ENCODE measurements at regions not wholly inside any gene's neighbourhood (a gene's known extent, or its start where the extent isn't known, plus 50 kb on each side); places are given as distances from the start of the nearest gene placed in this dataset.

- no peak for DNase-seq
These were observed 336.0 kb upstream of the IGFBP3 start for GRCh38 chr7:46256870-46257661.

GRCh38 chr7:46253520-46253919, 332.4 kb upstream of the IGFBP3 start:
- no peak for DNase-seq

- no peak for DNase-seq
These were observed 326.6 kb upstream of the IGFBP3 start for GRCh38 chr7:46247664-46248063.

GRCh38 chr7:46245586-46246111, 324.6 kb upstream of the IGFBP3 start:
- no peak for DNase-seq

DNA sequence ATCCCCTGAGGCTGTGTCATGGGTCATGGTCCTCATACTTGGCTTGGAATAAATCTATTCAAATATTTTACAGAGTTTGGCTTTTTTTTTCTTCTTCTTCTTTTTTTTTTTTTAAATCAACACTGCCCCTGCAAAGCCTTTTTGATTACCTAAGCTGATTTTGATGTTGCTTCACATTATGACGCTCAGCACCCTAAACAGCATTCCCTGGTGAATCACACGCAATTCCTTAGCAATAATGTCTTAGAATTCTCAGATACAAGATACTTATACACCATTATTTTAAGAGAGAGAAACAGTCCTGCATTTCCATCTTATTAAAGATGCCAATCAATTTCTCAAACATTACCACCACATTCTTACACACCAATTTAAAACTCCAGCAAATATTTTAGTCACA, 323.7 kb upstream of the IGFBP3 start:
- DNase-seq, result no peak

DNA sequence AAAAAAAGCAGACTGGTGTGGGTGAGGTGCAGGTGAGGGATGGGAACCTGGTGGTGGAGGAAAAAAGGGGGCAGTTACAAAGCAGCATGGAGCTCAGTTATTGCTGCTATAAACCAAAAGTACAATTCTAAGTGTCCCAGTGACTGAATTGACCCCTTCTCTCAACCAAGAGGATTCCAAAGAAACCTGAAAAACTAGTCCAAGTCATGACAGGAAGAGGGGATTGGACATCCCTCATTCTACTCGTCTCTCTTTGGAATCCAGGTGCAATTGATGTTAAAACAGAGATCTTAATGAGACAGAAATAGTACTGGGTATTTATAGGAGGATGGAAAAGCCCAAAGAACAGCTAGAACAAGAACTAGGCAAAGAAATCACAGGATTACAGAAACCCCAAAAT, 322.3 kb upstream of the IGFBP3 start:
- DNase-seq, result no peak

- no peak for DNase-seq
These were observed 318.8 kb upstream of the IGFBP3 start for GRCh38 chr7:46239846-46240245.

DNA sequence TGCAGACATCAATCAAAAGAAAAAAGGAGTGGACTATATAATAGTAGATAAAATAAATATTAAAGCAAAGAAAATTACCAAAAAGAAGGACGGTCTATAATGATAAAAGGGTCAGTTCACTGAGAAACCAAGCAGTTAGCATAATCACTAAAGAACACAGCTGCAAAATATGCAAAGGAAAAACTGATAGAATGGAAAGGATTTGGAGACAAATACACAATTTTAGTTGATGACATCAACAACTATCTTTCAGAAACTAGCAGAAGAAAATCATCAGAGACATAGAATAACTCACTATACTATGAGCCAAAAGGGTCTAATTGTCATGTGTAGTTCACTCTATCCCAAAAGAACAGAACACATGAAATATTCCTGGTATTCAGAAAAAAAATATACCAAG, 316.4 kb upstream of the IGFBP3 start:
- DNase-seq, result no peak

DNA sequence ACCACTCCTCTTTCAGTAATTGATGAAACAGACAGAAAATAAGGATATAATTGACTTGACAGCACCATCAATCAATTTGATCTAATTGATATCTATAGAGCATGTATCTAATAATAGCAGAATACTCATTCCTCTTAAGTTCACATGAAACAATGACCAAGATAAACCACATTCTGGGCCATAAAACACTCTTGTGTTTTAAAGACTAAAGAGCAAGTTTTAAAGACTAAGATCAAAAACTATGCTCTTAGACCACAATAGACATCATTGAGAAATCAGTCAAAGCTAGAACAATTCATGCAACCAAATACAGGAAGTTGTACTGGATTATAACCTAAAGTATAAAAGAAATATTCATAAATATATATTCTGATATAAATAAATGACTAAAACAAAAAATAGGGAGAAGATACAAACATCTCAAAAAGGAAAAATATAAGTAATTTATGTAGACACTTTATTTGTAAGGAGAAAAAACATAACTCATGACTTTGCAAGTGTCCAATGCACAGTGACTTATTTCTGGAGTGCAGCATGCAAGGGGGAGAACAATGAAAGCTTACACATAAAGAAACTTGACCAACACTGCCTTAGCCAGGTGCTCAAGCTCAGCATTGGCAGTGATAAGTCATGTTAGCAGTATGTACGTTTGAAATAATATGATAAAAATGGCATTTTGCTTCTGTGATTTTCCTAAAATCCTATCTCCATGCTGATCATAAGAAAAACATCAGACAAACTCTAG, 312.7 kb upstream of the IGFBP3 start:
- DNase-seq, result no peak

- DNase-seq, result no peak
These were observed 309.9 kb upstream of the IGFBP3 start for GRCh38 chr7:46230990-46231305.

DNA sequence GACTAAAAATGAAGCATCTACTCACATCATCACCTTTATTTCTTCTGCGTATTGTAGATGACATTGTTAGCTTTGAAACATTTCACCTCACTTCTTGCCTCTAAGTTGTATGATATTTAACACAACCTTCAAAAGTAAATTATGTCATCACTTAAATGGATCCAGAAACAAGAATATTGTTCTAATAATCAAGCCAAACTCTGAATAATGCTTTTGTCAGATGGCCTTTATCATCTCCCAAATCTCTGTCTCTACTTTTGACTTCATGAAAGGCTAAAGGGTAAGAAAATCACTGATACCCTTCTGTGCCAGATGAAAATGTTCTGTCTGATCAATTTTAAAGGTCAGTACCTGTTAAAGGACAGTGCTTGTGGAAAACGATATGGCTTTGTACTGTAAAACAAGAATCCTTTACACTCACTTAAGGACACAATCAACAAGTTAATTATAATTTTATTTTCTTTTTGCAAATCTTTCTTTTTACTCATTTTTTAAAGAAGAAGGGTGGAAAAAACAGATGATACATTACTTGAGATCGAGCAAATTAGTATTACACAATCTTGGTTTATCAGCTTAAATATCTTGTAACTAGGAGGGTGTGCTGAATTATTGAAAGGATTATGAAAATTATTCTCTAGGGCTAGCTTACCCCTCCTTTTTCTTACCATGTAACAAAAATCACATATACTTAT, 309.4 kb upstream of the IGFBP3 start:
- no peak for DNase-seq

DNA sequence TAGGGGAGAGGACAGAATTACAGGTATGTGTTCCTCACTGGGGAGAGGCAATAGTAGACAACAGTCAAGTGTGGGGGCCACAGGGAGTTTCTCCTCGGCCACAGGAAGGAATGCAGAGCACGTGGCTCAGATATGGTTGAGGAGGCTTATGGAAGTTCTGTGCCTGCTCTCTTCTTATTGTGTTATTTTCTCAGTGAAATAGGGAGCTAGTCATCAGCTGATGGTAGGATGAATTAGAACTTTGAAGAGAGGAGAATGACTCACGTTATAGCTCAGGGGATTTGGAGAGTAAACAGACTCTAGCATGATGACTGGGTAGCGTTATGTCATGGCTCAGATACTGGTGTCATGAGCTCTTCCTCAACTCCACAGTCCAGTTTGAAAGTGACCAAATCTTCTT, 308.3 kb upstream of the IGFBP3 start:
- DNase-seq, result no peak

- DNase-seq, result no peak
These were observed 305.8 kb upstream of the IGFBP3 start for GRCh38 chr7:46226860-46227259.

GRCh38 chr7:46224363-46224762, 303.3 kb upstream of the IGFBP3 start:
- no peak for DNase-seq

DNA sequence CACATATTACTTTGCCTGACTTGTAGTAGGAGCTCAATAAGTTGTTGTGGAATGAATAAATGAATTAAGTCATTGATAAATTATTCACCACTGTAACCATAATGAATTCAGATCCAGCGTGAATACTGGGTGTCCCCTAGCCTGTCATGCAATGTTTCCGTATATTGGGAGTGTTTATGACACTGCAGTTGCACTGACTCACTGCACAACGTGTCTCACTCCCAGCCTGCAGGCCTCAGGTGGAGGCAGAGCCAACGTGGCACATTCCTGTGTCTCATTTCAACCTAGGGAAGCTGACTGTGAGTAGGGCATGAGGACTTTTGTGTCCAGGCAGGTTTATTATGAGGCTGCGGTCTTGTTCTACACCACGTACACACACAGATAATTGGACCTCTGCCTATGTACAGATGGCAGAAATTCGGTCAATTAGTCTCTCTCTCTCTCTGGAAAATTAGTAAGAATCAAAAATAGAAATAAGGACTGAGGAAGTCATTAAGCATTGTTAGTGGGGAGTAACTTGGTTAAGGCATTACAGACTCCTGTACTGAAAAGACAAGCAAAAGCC, 299.1 kb upstream of the IGFBP3 start:
- DNase-seq, result no peak

DNA sequence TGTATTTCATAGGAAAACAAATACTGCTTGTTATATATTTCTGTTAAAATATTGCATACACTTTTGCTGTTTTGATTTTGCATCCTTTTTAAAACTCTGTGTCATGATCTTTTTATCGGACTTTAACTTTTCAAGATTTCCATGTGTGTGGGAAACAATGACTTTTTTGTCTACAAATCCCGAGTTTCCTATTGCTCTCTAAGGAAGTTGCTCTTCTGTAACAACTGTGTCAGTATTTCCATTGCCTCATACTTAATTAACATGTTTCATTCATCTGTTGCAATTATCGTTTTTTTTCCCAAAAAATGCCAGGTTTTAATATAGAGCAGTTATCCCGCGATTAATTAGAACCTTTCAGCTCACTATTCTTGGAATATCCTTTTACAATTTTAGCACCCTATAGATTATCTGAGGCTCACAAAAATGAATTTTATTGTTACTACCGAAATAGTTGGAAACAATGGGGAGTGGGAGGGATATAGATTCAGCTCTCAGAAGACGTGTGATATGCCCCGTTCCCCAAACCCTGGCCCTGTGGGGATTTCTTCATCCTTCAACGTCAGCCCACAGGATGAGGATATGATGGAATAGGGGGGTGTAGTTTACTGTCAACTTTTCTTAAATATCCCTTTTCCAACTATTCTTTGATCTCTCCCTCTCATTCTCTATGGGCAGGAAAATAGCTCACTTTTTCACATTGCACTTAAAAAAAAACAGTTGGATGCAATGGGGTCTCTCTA, 297.6 kb upstream of the IGFBP3 start:
- no peak for DNase-seq

GRCh38 chr7:46215987-46216567, 295.0 kb upstream of the IGFBP3 start:
- DNase-seq, result no peak

GRCh38 chr7:46214526-46214925, 293.5 kb upstream of the IGFBP3 start:
- DNase-seq, result no peak

DNA sequence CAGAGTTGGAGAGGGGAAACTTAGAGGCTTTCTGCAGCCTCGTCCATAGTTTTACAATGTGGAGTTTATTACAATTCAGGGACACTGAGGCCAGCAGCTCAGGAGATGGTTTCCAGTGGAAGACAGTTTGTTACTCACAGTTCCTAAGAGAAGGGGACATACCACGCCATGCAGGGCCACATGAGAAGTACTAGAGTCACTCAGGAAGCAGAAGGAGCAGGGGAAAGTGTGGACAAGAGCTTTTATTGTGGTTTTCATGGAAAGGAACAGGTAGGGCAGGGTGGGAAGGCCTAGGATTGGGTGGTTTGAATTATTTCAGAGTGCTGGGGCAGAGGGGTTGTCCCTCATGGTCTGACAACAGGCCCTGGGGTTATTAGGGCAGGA, 292.1 kb upstream of the IGFBP3 start:
- no peak for DNase-seq

DNA sequence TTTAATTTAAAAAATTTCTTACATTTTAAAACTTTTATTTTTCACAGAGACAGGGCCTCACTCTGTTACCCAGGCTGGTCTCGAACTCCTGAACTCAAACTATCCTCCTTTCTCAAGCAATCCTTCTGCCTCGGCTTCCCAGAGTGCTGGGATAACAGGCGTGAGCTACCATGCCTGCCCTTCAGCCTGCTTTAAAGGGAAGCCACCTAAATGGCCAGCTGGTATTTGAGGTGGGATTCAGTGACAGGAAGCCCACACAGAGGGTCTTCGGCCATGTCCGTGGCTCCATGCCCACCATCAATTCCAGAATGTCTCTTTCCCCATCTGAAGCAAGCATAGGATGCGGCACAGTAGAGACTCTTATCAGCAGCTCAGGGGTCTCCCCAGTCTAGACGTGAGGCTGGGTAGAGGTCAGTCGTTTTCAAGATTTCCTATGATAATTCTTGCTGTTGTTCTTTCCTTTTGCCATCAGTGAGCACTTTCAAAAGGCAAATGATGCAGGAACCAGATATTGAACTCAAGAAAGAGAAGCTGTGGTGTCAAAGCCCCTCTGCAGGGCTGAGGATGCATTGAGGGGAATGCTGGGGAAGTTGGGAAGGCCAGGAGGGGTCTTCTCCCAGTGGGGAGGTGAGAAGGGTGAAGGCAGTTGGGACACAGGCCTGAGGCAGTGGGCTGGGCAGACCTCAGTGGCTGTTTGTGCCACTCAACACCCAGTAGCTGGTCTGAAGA, 291.5 kb upstream of the IGFBP3 start:
- no peak for DNase-seq

- no peak for DNase-seq
These were observed 289.4 kb upstream of the IGFBP3 start for GRCh38 chr7:46210467-46210866.
